Body of pancreas (tissue), 4 donors: ENCODE measurements at regions not wholly inside any gene's neighbourhood (a gene's known extent, or its start where the extent isn't known, plus 50 kb on each side); places are given as distances from the start of the nearest gene placed in this dataset.
A peak's percentile ranks its signal among the peaks of the same experiment; 100 is the strongest.

Source experiments
- ATAC-seq: fragments of 150-250 bp; one replicate; pipeline ENCODE4 v1.9.1; 2016
- DNase-seq, 4 donors: peaks; one replicate each; pipeline ENCODE4 v3.0.0-alpha.2; 2019
- H3K27ac ChIP-seq, 4 donors: fragments of 200-600 bp; sonication (generic); 1 replicate in 3 of 4; 2 replicates in 1 of 4; pipeline versions ENCODE4 v1.5.1 to v1.6.1; 2016 to 2019; ENCODE audit warnings: mild to moderate bottlenecking in 1 of 4, mixed read lengths in 1 of 4, moderate library complexity in 1 of 4
- H3K27me3 ChIP-seq, 2 donors: fragments of 200-600 bp; sonication (generic); one replicate each; pipeline ENCODE4 v1.6.0; 2016; ENCODE audit warnings: mild to moderate bottlenecking in 1 of 2
- H3K36me3 ChIP-seq, 2 donors: fragments of 200-600 bp; sonication (generic); replicated peaks in 1 of 2; 2 replicates each; pipeline ENCODE4 v1.5.1; 2016; ENCODE audit warnings: low read depth in 2 of 2; ENCODE audit not compliant: insufficient read depth in 1 of 2
- H3K4me1 ChIP-seq: fragments of 200-600 bp; sonication (generic); one replicate; pipeline ENCODE4 v1.6.0; 2016
- H3K4me3 ChIP-seq, 2 donors: fragments of 200-600 bp; sonication (generic); 1 replicate in 1 of 2; 2 replicates in 1 of 2; pipeline ENCODE4 v1.5.1; 2016 to 2019
- H3K9me3 ChIP-seq, 3 donors: fragments of 200-600 bp; sonication (generic); 1 replicate in 2 of 3; 2 replicates in 1 of 3; pipeline ENCODE4 v1.5.1; 2016
- CTCF ChIP-seq, 7 experiments: fragments of 450-650 bp in 4 of 7; fragments of 200-600 bp in 3 of 7; sonication (generic) in 3 of 7; IDR thresholded peaks; one replicate each; pipeline ENCODE4 v1.5.1; 2016 to 2019; ENCODE audit warnings: antibody characterized with exemption in 7 of 7
- POLR2A ChIP-seq, 3 donors: fragments of 450-650 bp; IDR thresholded peaks; one replicate each; pipeline ENCODE4 v1.6.1; 2016; ENCODE audit warnings: antibody characterized with exemption in 3 of 3, mild to moderate bottlenecking in 2 of 3
- WGBS, 2 donors: methylation state at CpG; one replicate each; pipeline ENCODE4 v1.1.5; 2017; 5-methylcytosine and 5-hydroxymethylcytosine counted together
- intact Hi-C: fragments of 100-400 bp; cut with DNase I; formaldehyde crosslinking; loops from one replicate; pipeline ENCODE4 v1.15.1; 2023

GRCh38 chr4:124943145-124943889, 230.8 kb upstream of the ANKRD50 start:
- Histone ChIP-seq H3K4me3 (no peak overlapping the region), H3K9me3 (no peaks in the 10 kb centered on the region), H3K4me1 (peaks cover 41% of the 10 kb centered on the region), H3K27ac (no peak overlapping the region), H3K27me3 (no peaks in the 10 kb centered on the region), H3K36me3 (no peaks in the 10 kb centered on the region)
- intact Hi-C loops = no loop called here
- DNase-seq (no peak), ATAC-seq (no peak)
- WGBS, 2 donors = 85 to 94% methylated on average over 11 of the region's 11 CpGs
- no peak for TF ChIP-seq CTCF (IDR thresholded peaks at IDR 0.05)
- TF ChIP-seq POLR2A (IDR thresholded peaks at IDR 0.05) = no peak

- Histone ChIP-seq H3K9me3 (no peaks in the 10 kb centered on the region), H3K27ac (peak overlapping the region in 2 of 4 donors; percentile 35 to 77), H3K4me3 (no peak overlapping the region), H3K27me3 (no peaks in the 10 kb centered on the region), H3K4me1 (peaks cover 29% of the 10 kb centered on the region), H3K36me3 (no peaks in the 10 kb centered on the region)
- WGBS, 2 donors = 72 to 77% methylated on average over 3 of the region's 3 CpGs
- DNase-seq (no peak), ATAC-seq (no peak)
- intact Hi-C loops = no loop called here
- TF ChIP-seq POLR2A (IDR thresholded peaks at IDR 0.05) (no peak), CTCF (IDR thresholded peaks at IDR 0.05) (no peak)
These were observed 228.7 kb upstream of the ANKRD50 start for GRCh38 chr4:124941267-124941666.

- TF ChIP-seq POLR2A (IDR thresholded peaks at IDR 0.05) (no peak), CTCF (IDR thresholded peaks at IDR 0.05) (no peak)
- H3K36me3 ChIP-seq = no peaks in the 10 kb centered on the region
- peaks cover 35% of the 10 kb centered on the region for H3K4me1 ChIP-seq
- H3K27ac ChIP-seq = peak overlapping the region; percentile 30 to 77 (median 54)
- ATAC-seq (peak; percentile 67), DNase-seq (no peak)
- H3K4me3 ChIP-seq = no peak overlapping the region
- intact Hi-C loops = no loop called here
- H3K27me3 ChIP-seq = no peaks in the 10 kb centered on the region
- WGBS, 2 donors = 13 to 22% methylated on average over 3 of the region's 3 CpGs
- no peaks in the 10 kb centered on the region for H3K9me3 ChIP-seq
These were observed 227.9 kb upstream of the ANKRD50 start for GRCh38 chr4:124940387-124940786.

GRCh38 chr4:124939908-124940307, 227.4 kb upstream of the ANKRD50 start:
- peak overlapping the region in 3 of 4 donors; percentile 35 to 77 (median 73) for H3K27ac ChIP-seq
- WGBS, 2 donors = 14 to 15% methylated on average over 1 of the region's 1 CpG
- H3K4me1 ChIP-seq = peaks cover 35% of the 10 kb centered on the region
- intact Hi-C loops = no loop called here
- H3K36me3 ChIP-seq = no peaks in the 10 kb centered on the region
- no peaks in the 10 kb centered on the region for H3K9me3 ChIP-seq
- H3K27me3 ChIP-seq = no peaks in the 10 kb centered on the region
- no peak for TF ChIP-seq CTCF (IDR thresholded peaks at IDR 0.05)
- TF ChIP-seq POLR2A (IDR thresholded peaks at IDR 0.05) = no peak
- no peak for DNase-seq
- H3K4me3 ChIP-seq = no peak overlapping the region
- peak; percentile 70 for ATAC-seq

GRCh38 chr4:124938836-124939235, 226.3 kb upstream of the ANKRD50 start:
- intact Hi-C loops = no loop called here
- Histone ChIP-seq H3K4me3 (no peak overlapping the region), H3K27ac (no peak overlapping the region), H3K36me3 (no peaks in the 10 kb centered on the region), H3K4me1 (peaks cover 35% of the 10 kb centered on the region), H3K9me3 (no peaks in the 10 kb centered on the region), H3K27me3 (no peaks in the 10 kb centered on the region)
- no peak for ATAC-seq
- no peak for TF ChIP-seq POLR2A (IDR thresholded peaks at IDR 0.05)
- TF ChIP-seq CTCF (IDR thresholded peaks at IDR 0.05) = no peak
- 94 to 100% methylated on average over 1 of the region's 1 CpG for WGBS, 2 donors
- no peak for DNase-seq
